ENCODE measurements at regions not wholly inside any gene's neighbourhood (a gene's known extent, or its start where the extent isn't known, plus 50 kb on each side); places are given as distances from the start of the nearest gene placed in this dataset.

DNA sequence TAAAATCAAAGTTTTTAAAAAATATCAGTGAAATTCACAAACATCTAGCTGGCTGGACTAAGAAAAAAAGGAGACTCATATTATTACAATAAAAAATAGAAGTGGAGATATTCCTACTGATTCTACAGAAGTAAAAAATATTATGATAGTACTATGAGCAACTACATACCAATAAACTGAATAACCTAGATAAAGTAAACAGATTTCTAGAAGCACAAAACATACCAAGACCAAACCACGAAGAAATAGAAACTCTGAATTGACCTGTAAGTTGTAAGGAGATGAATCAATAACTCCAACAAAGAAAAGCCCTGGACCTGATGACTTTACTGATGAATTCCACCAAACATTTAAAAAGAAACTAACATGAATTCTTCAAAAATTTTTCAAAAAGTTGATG lies 867.3 kb downstream of the PCDH18 start:
- H3K36me3 ChIP-seq (replicated peaks; ENCODE audit: control insufficient read depth, insufficient read depth, low read length) = no peaks in the 10 kb centered on the region
- no peak for DNase-seq
- H3K4me3 ChIP-seq (ENCODE audit: insufficient read depth, low read depth, low read length) = no peak overlapping the region
- H3K27me3 ChIP-seq (ENCODE audit: control insufficient read depth, insufficient read depth, low read length) = no peaks in the 10 kb centered on the region

DNA sequence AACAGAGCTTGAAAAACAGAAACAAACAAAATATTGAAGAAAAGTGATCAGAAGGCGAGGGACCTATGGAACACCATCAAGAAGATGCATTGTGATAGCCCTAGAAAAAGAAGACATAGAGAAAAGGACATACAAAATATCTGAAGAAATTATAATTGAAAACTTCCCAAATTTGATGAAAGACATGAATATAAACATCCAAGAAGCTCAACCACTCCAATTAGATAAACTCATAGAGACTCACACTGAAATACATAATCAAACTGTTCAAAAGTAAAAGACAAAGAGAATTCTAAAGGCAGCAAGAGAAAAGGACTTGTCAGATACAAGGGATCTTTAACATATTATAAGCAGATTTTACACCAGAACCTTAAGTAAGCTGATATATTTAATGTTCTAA lies 869.8 kb downstream of the PCDH18 start:
- H3K27me3 ChIP-seq (ENCODE audit: control insufficient read depth, insufficient read depth, low read length) = no peaks in the 10 kb centered on the region
- no peak overlapping the region for H3K4me3 ChIP-seq (ENCODE audit: insufficient read depth, low read depth, low read length)
- no peaks in the 10 kb centered on the region for H3K36me3 ChIP-seq (replicated peaks; ENCODE audit: control insufficient read depth, insufficient read depth, low read length)
- no peak for DNase-seq

DNA sequence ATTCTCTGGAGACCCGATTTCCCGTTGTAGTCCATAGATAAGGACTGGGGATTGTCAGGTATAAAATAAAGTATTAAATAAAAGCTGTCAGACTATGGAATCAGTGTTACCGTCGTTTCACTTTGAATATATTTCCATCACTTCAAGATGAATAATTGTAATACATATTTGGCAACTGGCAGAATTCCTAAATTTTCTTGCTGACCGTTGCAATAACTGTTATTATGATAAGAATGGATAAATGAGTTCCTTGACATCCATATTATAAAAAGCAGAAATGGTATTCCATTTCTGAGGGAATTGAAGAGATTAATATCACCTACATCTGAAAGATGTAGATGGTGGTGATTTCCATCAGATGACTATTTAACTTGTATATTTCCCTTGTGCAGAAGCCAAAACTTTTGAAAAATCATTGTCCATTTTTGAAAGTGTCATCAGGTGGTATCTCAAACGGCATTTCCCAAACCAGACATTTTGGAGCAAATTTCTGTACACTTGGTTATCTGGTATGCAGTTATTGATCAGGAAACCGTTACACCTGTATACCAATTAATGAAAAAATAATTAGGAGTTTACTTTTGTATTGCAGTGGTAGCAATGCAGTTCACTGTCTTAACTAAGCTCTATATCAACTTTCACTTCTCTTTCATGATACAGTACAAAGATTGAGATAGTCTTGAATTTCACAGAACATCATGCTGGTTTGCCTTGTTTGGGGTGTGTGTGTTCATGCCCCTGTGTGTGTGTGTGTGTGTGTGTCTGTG lies 878.5 kb downstream of the PCDH18 start:
- no peak for DNase-seq
- Histone ChIP-seq H3K36me3 (replicated peaks; ENCODE audit: control insufficient read depth, insufficient read depth, low read length) (no peaks in the 10 kb centered on the region), H3K4me3 (ENCODE audit: insufficient read depth, low read depth, low read length) (no peak overlapping the region), H3K27me3 (ENCODE audit: control insufficient read depth, insufficient read depth, low read length) (no peaks in the 10 kb centered on the region)

DNA sequence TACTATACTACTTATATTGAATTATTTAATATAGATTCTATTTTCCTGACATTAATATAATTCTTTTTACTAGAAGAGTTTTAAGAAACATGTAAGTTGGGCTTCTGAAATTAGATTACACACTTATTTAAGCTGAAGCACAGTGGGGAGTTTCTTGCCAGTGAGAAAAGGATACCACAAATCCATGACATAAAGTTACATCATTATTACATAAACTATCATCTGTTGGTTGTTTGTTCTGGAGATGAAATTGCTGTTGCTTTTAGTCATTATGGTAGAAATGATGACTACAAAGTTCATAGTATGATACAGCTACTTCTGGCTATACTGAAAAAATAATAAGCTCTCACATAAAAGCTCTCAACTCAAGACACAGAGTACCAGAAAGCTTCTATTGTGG lies 880.4 kb downstream of the PCDH18 start:
- H3K27me3 ChIP-seq (ENCODE audit: control insufficient read depth, insufficient read depth, low read length) = no peaks in the 10 kb centered on the region
- no peak overlapping the region for H3K4me3 ChIP-seq (ENCODE audit: insufficient read depth, low read depth, low read length)
- no peak for DNase-seq
- no peaks in the 10 kb centered on the region for H3K36me3 ChIP-seq (replicated peaks; ENCODE audit: control insufficient read depth, insufficient read depth, low read length)

DNA sequence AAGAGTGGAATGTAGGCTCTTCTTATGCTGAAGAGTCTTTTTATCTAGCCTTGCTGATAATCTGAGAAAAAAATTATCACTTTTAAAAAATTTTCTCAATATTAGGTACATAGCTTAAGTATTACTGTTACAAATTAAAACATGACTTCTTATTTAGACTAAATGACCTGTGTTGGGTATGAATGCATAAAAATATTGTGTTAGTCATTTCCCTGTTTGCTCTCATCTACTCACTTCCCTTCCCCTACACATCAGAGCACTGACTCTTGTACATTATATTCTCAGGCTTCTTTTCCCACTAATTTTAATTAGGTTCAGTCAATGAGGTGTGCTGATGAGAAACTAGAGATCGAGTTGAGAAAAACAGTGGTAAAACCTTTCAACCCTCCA lies 881.0 kb downstream of the PCDH18 start:
- H3K27me3 ChIP-seq (ENCODE audit: control insufficient read depth, insufficient read depth, low read length) = no peaks in the 10 kb centered on the region
- no peak for DNase-seq
- no peak overlapping the region for H3K4me3 ChIP-seq (ENCODE audit: insufficient read depth, low read depth, low read length)
- H3K36me3 ChIP-seq (replicated peaks; ENCODE audit: control insufficient read depth, insufficient read depth, low read length) = no peaks in the 10 kb centered on the region

DNA sequence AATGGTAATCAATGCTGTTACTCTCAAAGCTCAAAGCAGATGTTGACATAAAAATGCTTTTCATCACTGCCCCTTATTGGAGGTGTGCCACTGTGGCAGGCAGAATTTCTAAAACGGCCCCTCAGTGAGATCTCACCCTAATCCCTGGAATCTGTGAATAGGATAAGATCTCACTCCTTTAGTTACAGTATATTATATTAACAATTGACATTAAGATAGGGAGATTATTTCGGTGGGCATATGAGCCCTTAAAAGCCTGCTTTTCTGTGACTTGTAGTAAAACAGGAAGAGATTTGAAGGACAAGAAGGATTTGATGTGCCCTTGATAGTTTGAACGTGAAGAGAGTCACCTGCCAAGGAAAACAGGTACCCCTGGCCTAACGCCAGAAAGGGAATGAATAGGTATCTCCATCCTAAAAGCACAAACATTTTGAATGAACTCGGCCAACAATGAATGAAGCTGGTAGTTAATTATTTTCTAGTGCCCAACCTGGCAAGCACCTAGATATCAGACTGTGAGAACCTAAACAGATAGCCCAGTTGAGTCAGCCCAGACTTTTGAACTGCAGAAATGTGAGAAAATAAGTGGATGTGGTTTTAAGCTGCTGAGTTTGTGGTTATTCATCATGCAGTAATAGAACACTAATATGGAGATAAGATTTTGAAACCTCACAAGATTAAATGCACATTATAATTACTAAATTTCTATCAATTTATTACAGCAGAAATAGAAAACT lies 881.6 kb downstream of the PCDH18 start:
- Histone ChIP-seq H3K4me3 (ENCODE audit: insufficient read depth, low read depth, low read length) (no peak overlapping the region), H3K36me3 (replicated peaks; ENCODE audit: control insufficient read depth, insufficient read depth, low read length) (no peaks in the 10 kb centered on the region), H3K27me3 (ENCODE audit: control insufficient read depth, insufficient read depth, low read length) (no peaks in the 10 kb centered on the region)
- DNase-seq = no peak

DNA sequence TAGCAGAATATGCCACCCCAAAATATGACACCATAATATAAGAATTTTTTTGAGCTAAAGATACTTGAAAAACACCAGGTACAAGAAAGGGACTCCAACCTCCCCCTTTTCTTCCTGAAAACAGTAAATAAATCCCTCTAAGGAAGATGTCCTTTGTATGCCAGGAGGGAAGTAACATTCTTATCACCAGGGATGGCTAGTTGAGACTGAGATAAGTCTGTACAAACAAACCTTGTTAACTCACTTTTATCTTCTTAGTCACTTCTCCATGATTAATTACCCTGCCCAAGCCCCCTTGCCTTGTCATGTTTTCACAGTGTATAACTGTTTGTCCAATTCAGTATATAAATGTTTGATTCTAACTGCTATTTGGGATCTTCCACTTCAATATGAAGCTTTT lies 888.0 kb downstream of the PCDH18 start:
- H3K4me3 ChIP-seq (ENCODE audit: insufficient read depth, low read depth, low read length) = no peak overlapping the region
- H3K27me3 ChIP-seq (ENCODE audit: control insufficient read depth, insufficient read depth, low read length) = no peaks in the 10 kb centered on the region
- no peak for DNase-seq
- H3K36me3 ChIP-seq (replicated peaks; ENCODE audit: control insufficient read depth, insufficient read depth, low read length) = no peaks in the 10 kb centered on the region

DNA sequence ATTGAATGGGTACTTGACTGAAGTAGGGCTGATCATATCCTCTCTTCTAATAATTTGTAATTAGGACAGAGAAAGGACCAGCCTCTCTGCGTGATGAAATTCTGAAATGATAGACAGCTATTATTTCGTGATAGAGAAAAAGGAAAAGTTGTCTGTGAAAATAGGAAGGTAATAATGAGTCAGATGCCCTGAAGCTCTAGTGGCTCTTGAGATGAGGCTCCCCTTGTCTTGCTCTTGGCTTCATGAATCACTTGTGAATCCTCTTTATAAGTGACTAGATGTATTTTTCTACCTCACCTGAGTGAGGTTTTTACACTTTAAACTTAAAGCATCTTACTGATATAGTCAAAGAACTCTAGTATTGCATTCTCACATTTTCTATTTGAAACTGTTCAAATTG lies 888.9 kb downstream of the PCDH18 start:
- Histone ChIP-seq H3K4me3 (ENCODE audit: insufficient read depth, low read depth, low read length) (no peak overlapping the region), H3K27me3 (ENCODE audit: control insufficient read depth, insufficient read depth, low read length) (no peaks in the 10 kb centered on the region)
- DNase-seq = no peak

DNA sequence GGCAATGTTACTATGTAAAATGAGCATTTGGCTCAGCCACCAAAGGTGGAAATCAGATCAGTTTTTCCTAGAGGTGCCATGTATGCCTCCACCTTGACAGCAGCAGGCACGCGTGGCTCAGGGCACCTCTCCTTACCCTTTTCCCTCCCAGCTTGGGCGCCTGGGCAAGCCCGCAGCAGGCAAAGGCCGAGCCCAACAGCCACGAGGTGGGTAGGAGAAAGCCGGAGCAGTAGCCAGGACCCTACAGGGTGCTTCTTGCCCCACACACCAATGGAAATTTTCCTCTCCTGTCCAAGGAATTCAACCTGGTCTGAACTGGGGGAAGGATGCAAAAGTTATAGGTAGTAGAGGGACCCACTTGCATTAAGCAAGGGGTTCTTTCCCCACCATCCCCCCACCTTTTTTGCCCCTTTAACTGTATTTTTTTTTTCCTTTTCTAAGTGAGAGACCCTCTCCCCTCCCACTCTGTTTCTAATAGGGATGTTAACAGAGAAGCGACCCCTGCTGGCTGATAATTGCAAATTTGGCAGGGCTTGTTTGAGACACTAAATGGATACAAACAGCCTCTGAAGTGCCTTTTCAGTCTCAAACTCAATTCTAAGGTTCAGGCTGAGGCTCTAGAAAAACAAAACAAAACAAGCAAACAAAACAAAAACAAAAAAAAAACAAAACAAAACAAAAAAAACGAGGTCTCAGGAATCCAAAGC lies 895.1 kb downstream of the PCDH18 start:
- Histone ChIP-seq H3K36me3 (replicated peaks; ENCODE audit: control insufficient read depth, insufficient read depth, low read length) (no peaks in the 10 kb centered on the region), H3K27me3 (ENCODE audit: control insufficient read depth, insufficient read depth, low read length) (no peaks in the 10 kb centered on the region), H3K4me3 (ENCODE audit: insufficient read depth, low read depth, low read length) (no peak overlapping the region)
- DNase-seq = peak; percentile 51

More for the DNA sequence above, 888.9 kb downstream of the PCDH18 start:
- no peaks in the 10 kb centered on the region for H3K36me3 ChIP-seq (replicated peaks; ENCODE audit: control insufficient read depth, insufficient read depth, low read length)

DNA sequence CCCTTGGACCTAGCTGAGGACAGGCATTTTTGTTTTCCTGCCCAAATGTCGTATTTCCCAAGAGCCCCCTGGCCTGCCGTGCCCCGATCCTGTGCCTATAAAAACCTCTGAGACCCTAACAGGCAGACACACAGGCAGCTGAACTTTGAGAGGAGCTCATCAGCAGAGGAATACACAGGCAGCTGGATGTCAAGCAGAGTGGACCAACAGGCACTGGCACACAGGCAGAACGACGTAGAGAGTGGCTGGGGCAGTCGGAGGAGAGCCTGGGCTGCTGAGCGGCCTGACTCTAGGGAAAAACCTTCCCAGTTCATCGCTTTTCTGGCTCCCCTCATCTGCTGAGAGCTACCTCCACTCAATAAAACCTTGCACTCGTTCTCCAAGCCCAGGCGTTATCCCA lies 896.1 kb downstream of the PCDH18 start:
- Histone ChIP-seq H3K27me3 (ENCODE audit: control insufficient read depth, insufficient read depth, low read length) (no peaks in the 10 kb centered on the region), H3K36me3 (replicated peaks; ENCODE audit: control insufficient read depth, insufficient read depth, low read length) (no peaks in the 10 kb centered on the region), H3K4me3 (ENCODE audit: insufficient read depth, low read depth, low read length) (no peak overlapping the region)
- DNase-seq = no peak

DNA sequence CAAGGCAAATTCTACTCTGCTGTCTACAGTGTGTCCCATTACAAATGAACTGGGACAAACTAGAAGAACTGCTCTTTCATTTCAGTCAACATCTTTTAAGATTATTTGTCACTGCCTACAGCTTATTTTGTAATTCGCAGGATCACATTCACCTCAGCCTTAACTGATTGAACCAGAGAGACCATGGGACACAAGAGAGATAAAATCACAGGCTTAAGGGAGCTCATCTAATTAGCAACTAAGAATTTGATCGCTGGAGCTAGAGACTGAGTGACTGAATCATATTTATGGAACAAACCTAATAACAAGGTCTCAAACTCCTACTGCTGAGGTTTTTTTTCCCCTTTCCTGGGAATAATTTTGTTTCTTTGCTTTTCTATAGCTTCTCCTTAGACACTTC lies 898.2 kb downstream of the PCDH18 start:
- Histone ChIP-seq H3K4me3 (ENCODE audit: insufficient read depth, low read depth, low read length) (no peak overlapping the region), H3K36me3 (replicated peaks; ENCODE audit: control insufficient read depth, insufficient read depth, low read length) (no peaks in the 10 kb centered on the region), H3K27me3 (ENCODE audit: control insufficient read depth, insufficient read depth, low read length) (no peaks in the 10 kb centered on the region)
- DNase-seq = no peak

DNA sequence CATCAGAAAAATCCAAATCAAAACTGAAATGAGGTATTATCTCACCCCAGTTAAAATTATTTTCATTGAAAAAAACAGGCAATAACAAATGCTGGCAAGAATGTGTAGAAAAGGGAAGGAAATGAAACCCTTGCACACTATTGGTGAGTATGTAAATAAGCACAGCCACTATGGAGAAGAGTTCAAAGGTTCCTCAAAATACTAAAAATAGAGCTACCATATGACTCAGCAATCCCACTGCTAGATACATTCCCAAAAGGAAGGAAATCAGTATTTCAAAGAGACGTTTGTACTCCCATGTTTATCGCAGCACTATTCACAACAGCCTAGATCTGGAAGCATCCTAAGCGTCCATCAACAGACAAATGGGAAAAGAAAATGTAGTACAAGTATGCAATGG lies 932.4 kb downstream of the PCDH18 start:
- Histone ChIP-seq H3K27me3 (ENCODE audit: control insufficient read depth, insufficient read depth, low read length) (no peaks in the 10 kb centered on the region), H3K4me3 (ENCODE audit: insufficient read depth, low read depth, low read length) (no peak overlapping the region), H3K36me3 (replicated peaks; ENCODE audit: control insufficient read depth, insufficient read depth, low read length) (no peaks in the 10 kb centered on the region)
- DNase-seq = no peak

DNA sequence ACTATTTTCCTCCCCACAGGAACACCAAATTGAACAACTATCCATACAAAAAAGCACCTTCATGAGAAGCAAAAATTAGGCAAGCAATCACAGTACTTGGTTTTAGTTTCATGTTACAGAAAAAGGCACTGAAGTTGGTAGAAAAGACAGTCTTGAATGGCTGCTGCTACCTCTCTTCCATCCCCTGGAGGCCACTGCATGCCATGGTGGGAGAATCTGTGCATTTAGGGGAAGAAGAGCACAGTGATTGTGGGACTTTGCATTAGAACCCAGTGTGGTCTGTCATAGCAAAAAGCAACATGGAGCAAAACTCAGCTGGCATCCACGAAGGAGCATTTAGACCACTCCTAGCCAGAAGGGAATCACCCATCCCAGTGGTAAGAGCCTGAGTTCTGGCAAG lies 941.9 kb downstream of the PCDH18 start:
- Histone ChIP-seq H3K27me3 (ENCODE audit: control insufficient read depth, insufficient read depth, low read length) (no peaks in the 10 kb centered on the region), H3K4me3 (ENCODE audit: insufficient read depth, low read depth, low read length) (no peak overlapping the region), H3K36me3 (replicated peaks; ENCODE audit: control insufficient read depth, insufficient read depth, low read length) (no peaks in the 10 kb centered on the region)
- no peak for DNase-seq

DNA sequence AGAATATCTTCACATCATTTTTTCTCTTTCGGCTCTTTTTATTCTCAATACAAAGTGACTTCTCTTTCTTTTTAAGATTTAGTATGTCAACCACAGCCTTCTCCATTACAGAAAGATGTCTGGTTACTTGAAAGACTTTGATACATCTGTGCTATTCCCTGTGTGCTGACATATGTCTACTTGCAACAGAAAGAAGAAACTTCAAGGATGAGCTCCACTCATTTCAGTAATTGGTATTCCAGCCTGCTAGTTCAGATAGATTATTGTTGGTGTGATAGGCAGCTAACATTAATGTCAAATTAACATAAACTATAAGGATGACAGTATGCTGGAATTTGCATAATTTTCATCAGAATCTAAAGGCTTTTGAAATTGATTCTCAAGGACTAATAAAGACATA lies 948.7 kb downstream of the PCDH18 start:
- DNase-seq = no peak
- Histone ChIP-seq H3K36me3 (replicated peaks; ENCODE audit: control insufficient read depth, insufficient read depth, low read length) (no peaks in the 10 kb centered on the region), H3K27me3 (ENCODE audit: control insufficient read depth, insufficient read depth, low read length) (no peaks in the 10 kb centered on the region), H3K4me3 (ENCODE audit: insufficient read depth, low read depth, low read length) (no peak overlapping the region)

DNA sequence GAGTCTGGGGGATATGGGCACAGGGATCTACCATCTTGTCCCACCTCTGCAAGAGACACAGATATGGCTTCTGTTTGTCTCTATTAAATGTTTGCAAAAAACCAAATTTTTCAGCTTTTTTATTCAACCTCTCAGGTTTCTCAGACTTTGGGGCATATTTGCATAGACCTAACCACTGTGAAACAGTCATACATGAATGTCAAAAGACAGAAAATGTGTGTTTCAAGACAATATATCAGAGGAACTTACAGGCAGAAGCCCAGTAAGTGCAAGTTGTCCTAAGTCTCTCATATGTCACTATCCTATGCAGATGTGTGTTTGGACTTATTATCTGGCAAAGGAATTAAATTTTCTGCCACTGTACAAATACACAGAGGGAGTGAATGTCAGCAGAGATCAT lies 951.2 kb downstream of the PCDH18 start:
- Histone ChIP-seq H3K36me3 (replicated peaks; ENCODE audit: control insufficient read depth, insufficient read depth, low read length) (no peaks in the 10 kb centered on the region), H3K27me3 (ENCODE audit: control insufficient read depth, insufficient read depth, low read length) (no peaks in the 10 kb centered on the region), H3K4me3 (ENCODE audit: insufficient read depth, low read depth, low read length) (no peak overlapping the region)
- no peak for DNase-seq

Measured in H7 (cell line).